ENCODE measurements at regions not wholly inside any gene's neighbourhood (a gene's known extent, or its start where the extent isn't known, plus 50 kb on each side); places are given as distances from the start of the nearest gene placed in this dataset.

DNA sequence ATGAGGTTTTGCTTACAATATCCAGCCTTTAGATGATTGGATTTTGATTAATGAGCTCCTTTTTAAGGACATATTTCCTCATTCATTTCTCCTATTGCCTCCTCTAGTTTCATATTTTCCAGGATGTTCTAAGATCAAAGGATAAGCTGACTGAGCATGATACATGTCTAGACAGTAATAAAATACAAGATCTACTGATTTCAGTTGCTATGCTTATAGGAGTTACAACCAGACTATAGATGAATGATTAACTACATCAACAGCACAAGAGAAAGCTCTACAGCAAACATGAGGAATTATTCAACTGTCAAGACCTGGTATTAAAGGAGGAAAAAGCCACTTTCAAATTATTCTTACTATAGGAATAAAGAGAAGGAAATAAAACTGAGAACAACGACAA, 85.0 kb upstream of the LINC00305 start:
- Histone ChIP-seq H3K36me3 (ENCODE audit: control insufficient read depth, insufficient read depth, low read length) (no peaks in the 10 kb centered on the region), H3K4me3 (ENCODE audit: low read depth, low read length) (no peak overlapping the region), H3K27ac (no peak overlapping the region), H3K4me1 (no peaks in the 10 kb centered on the region), H2AFZ (no peak overlapping the region), H3K27me3 (ENCODE audit: control insufficient read depth, insufficient read depth, low read length) (no peaks in the 10 kb centered on the region), H3K9me3 (ENCODE audit: control insufficient read depth, low read length) (no peaks in the 10 kb centered on the region), H3K4me2 (ENCODE audit: low read length) (no peak overlapping the region), H3K9ac (no peak overlapping the region), H3K79me2 (no peaks in the 10 kb centered on the region)
- TF ChIP-seq, protein P1, sequence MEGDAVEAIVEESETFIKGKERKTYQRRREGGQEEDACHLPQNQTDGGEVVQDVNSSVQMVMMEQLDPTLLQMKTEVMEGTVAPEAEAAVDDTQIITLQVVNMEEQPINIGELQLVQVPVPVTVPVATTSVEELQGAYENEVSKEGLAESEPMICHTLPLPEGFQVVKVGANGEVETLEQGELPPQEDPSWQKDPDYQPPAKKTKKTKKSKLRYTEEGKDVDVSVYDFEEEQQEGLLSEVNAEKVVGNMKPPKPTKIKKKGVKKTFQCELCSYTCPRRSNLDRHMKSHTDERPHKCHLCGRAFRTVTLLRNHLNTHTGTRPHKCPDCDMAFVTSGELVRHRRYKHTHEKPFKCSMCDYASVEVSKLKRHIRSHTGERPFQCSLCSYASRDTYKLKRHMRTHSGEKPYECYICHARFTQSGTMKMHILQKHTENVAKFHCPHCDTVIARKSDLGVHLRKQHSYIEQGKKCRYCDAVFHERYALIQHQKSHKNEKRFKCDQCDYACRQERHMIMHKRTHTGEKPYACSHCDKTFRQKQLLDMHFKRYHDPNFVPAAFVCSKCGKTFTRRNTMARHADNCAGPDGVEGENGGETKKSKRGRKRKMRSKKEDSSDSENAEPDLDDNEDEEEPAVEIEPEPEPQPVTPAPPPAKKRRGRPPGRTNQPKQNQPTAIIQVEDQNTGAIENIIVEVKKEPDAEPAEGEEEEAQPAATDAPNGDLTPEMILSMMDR (IDR thresholded peaks at IDR 0.05), result no peak

DNA sequence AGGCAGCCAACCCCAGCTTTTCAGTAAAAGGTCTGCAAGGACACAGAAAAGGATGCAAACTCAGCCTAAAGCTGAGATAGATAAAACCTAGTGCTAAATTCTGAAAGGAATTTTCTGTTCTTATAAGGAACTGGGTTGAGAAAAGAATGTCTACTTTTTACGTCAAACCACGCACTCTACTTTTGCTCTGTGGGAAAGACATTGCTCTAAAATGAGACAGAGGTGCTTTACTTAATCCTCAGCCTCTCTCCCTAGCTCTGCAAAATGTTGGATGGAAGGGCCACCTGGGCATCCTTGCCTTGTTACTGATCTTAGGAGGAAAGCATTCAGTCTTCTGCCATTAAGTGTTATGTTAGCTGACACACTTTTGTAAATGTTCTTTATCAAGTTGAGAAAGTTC, 72.1 kb upstream of the LINC00305 start:
- TF ChIP-seq, protein P1 (IDR thresholded peaks at IDR 0.05), result no peak
- Histone ChIP-seq H3K4me1 (no peaks in the 10 kb centered on the region), H3K27ac (no peak overlapping the region), H3K4me3 (ENCODE audit: low read depth, low read length) (no peak overlapping the region), H3K4me2 (ENCODE audit: low read length) (no peak overlapping the region), H3K36me3 (ENCODE audit: control insufficient read depth, insufficient read depth, low read length) (no peaks in the 10 kb centered on the region), H3K9ac (no peak overlapping the region), H3K79me2 (no peaks in the 10 kb centered on the region), H3K27me3 (ENCODE audit: control insufficient read depth, insufficient read depth, low read length) (no peaks in the 10 kb centered on the region), H2AFZ (no peak overlapping the region), H3K9me3 (ENCODE audit: control insufficient read depth, low read length) (no peaks in the 10 kb centered on the region)

DNA sequence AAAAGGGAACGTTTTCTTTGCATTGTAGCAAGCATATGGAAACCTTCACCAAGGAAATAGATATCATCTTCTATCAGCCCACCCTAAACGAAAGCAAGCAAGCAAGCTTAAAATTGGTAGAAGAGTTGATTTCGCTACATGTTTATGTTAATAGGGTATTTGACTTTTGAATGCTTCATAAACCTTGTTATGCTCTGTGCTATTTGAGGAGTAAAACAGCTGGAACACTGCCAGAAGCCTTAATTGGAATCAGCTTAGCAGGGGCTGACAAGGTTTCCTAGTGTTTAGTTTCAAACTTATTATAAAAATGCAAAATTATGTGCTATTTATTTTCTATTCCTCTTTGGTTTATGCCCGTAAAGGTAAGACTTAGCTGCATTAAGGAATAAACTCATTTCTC, 70.6 kb upstream of the LINC00305 start:
- H3K9ac ChIP-seq, result no peak overlapping the region
- H3K9me3 ChIP-seq (ENCODE audit: control insufficient read depth, low read length), result no peaks in the 10 kb centered on the region
- H3K4me3 ChIP-seq (ENCODE audit: low read depth, low read length), result no peak overlapping the region
- no peak overlapping the region for H2AFZ ChIP-seq
- TF ChIP-seq, protein P1 (IDR thresholded peaks at IDR 0.05), result no peak
- no peaks in the 10 kb centered on the region for H3K79me2 ChIP-seq
- H3K4me2 ChIP-seq (ENCODE audit: low read length), result no peak overlapping the region
- H3K27ac ChIP-seq, result no peak overlapping the region
- no peaks in the 10 kb centered on the region for H3K27me3 ChIP-seq (ENCODE audit: control insufficient read depth, insufficient read depth, low read length)
- no peaks in the 10 kb centered on the region for H3K4me1 ChIP-seq
- no peaks in the 10 kb centered on the region for H3K36me3 ChIP-seq (ENCODE audit: control insufficient read depth, insufficient read depth, low read length)

DNA sequence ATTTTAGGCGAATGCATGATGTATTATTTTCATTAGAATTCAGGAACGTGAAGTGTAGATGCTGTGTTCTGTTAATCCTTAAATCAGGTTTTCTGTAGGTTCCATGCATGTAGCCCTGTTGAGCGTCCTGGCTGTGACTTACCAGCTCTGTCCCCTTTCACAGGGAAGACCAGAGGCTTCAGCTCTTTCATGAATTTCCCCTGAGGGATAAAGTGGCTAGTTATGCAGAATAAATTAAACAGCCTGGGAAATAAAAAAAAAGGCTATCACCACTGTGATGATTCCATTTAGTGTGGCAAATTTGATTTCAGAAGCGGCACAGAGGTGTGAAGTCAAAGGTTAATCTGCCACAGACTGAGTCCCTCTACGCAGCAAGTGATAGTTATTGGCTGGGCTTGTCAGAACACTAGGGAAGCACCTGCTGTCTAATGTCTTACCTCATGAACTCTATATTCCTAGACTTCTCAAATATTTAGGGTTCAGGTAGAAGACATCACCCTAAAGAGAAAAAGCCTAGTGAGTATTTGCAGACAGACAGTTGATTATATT, 61.6 kb upstream of the LINC00305 start:
- TF ChIP-seq, protein P1 (IDR thresholded peaks at IDR 0.05), result no peak
- Histone ChIP-seq H3K79me2 (no peaks in the 10 kb centered on the region), H3K27ac (no peak overlapping the region), H3K36me3 (ENCODE audit: control insufficient read depth, insufficient read depth, low read length) (no peaks in the 10 kb centered on the region), H3K4me1 (no peaks in the 10 kb centered on the region), H3K9me3 (ENCODE audit: control insufficient read depth, low read length) (no peaks in the 10 kb centered on the region), H3K27me3 (ENCODE audit: control insufficient read depth, insufficient read depth, low read length) (no peaks in the 10 kb centered on the region), H3K4me3 (ENCODE audit: low read depth, low read length) (no peak overlapping the region), H3K4me2 (ENCODE audit: low read length) (no peak overlapping the region), H3K9ac (no peak overlapping the region), H2AFZ (no peak overlapping the region)

DNA sequence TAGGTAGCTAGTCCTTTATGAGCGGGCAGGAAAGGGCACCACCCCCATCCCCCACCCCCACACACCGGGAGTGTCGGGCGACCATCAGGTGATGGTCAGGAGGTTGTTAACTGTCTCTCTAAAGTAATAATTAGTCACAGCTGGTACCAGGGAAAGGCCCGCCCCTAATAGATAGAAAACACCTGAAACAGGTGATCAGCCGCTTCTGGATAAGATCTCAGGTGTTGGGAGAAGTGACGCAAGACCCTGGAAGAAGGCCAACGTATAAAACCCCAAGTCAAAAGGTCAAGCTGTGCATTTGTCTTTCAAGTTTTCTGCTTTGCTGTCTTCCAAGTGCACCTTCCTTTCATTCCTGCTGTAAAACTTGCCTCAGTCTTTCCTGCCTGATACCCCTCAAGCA, 59.6 kb upstream of the LINC00305 start:
- TF ChIP-seq, protein P1 (IDR thresholded peaks at IDR 0.05), result no peak
- no peaks in the 10 kb centered on the region for H3K36me3 ChIP-seq (ENCODE audit: control insufficient read depth, insufficient read depth, low read length)
- no peak overlapping the region for H3K27ac ChIP-seq
- H3K79me2 ChIP-seq, result no peaks in the 10 kb centered on the region
- H3K9me3 ChIP-seq (ENCODE audit: control insufficient read depth, low read length), result no peaks in the 10 kb centered on the region
- no peaks in the 10 kb centered on the region for H3K27me3 ChIP-seq (ENCODE audit: control insufficient read depth, insufficient read depth, low read length)
- H3K4me2 ChIP-seq (ENCODE audit: low read length), result no peak overlapping the region
- H3K9ac ChIP-seq, result no peak overlapping the region
- H3K4me1 ChIP-seq, result no peaks in the 10 kb centered on the region
- H3K4me3 ChIP-seq (ENCODE audit: low read depth, low read length), result no peak overlapping the region
- H2AFZ ChIP-seq, result no peak overlapping the region
